GM12872 (cell line): ENCODE measurements at regions not wholly inside any gene's neighbourhood (a gene's known extent, or its start where the extent isn't known, plus 50 kb on each side); places are given as distances from the start of the nearest gene placed in this dataset.

Experiments used
- TF ChIP-seq, protein P1 (sequence below): IDR thresholded peaks from 3 replicates; pipeline ENCODE4 v1.5.1; 2011; ENCODE audit warnings: low read depth, mild to moderate bottlenecking, low read length, moderate library complexity; ENCODE audit not compliant: insufficient read depth

DNA sequence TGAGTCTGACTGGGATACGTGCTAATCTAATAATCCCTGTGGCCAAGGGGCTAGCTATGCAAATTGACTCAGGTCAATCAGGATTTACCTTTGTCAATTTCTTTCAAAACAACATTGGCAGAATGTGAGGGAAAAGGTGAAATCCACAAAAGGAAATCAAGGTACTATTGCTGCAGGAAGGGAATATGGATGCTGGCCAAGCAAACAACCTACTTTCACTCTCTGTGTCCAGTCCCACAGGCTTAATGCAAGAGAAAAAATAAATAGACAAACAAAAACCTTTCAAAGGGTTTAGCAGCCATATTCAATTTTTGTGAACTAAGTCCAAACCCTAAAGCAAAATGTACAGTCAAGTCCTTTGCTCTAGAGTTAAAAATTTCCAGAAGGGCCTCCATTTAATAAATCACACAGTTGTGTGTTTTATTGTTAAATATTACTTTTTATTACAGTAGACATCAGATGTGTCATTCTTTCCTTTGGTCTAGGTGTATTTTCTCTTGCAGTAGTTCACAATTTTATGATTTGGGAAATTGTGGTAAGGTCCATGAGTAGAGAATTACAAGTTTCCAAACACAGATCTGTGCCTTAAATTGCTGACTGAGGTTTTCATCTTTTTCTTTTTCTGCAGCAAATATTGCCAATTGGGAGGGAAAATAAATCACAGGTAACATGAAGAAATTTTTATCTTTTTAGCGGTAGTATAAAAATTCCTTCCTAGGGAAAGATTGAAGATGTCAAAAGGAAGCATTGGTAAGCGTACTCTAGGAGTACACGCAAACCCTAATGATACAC lies 309.1 kb downstream of the DMAC1 start:
- TF ChIP-seq, protein P1, sequence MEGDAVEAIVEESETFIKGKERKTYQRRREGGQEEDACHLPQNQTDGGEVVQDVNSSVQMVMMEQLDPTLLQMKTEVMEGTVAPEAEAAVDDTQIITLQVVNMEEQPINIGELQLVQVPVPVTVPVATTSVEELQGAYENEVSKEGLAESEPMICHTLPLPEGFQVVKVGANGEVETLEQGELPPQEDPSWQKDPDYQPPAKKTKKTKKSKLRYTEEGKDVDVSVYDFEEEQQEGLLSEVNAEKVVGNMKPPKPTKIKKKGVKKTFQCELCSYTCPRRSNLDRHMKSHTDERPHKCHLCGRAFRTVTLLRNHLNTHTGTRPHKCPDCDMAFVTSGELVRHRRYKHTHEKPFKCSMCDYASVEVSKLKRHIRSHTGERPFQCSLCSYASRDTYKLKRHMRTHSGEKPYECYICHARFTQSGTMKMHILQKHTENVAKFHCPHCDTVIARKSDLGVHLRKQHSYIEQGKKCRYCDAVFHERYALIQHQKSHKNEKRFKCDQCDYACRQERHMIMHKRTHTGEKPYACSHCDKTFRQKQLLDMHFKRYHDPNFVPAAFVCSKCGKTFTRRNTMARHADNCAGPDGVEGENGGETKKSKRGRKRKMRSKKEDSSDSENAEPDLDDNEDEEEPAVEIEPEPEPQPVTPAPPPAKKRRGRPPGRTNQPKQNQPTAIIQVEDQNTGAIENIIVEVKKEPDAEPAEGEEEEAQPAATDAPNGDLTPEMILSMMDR, result no peak

DNA sequence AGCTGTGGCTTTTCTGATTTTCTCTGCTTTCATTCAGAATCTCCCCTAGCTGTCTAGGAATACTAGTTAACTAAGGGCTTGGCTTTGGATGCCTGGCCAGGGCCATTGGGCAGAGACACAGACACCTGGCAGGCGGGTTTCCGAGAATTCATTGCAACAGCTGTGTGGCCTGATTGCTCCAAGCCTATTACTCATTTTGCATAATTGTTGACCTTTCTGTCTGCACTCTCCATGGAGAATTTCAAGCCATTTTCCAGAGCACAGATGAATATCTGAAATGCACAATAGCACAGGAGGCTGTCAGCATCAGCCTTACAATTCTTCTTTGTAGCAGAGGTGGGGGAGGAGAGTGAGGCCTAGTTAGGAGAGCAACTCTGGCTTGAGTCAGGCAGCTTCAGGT lies 310.5 kb downstream of the DMAC1 start:
- TF ChIP-seq, protein P1, result no peak

DNA sequence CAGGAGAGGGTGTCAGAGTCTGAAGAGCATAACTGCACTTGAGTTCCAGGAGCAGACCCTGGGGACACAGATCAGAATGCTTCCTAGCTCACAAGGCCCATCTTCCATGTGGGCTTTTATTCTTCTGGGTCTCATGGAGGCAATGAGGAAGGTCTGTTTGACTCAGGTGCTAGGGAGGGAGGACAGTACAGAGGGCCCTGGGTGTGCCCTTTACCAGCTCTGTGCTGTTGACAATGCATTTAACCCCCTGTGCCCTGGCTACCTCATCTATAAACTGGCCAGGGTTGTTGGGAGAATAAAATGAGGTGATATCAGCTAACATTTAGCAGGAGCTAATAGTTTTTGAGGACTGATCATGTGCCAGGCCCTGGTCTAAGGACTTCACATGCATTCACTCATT lies 318.0 kb downstream of the DMAC1 start:
- TF ChIP-seq, protein P1, result no peak

DNA sequence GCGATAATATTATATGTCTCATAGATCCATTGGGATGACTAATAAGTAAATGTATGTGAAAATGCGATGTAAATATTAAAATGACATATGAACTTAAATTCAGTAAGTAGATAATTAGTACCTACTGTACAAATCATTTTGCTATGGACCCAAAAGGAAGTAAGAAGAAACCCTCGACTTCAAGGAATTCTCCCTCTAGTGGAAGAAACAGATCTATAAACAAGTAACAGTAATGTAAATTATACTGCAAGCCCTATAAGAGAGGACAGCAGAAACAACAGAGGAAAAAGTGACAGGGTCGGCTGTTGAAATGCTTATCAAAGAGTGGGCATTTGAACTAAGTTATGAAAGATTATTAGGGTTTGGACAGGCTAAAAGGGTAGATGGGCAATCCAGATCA lies 320.3 kb downstream of the DMAC1 start:
- TF ChIP-seq, protein P1, result no peak

DNA sequence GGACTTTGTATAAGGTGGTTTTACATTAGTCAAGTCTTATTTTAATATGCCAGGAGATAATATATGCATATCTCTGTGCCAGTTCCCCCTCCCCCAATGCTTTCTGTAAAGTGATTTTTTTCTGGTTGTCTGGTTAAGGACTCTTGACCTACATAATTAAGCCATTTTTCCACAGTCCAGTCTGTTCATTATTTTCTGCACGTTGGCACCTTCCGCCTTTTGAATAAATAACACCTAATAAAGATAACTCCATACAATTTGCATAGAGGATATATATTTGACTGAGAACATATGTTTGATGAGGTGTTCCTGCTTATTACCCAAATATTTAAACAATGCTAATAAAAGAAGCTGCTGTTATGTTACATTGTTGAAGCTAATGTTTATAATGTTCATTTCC lies 320.9 kb downstream of the DMAC1 start:
- TF ChIP-seq, protein P1, result no peak

DNA sequence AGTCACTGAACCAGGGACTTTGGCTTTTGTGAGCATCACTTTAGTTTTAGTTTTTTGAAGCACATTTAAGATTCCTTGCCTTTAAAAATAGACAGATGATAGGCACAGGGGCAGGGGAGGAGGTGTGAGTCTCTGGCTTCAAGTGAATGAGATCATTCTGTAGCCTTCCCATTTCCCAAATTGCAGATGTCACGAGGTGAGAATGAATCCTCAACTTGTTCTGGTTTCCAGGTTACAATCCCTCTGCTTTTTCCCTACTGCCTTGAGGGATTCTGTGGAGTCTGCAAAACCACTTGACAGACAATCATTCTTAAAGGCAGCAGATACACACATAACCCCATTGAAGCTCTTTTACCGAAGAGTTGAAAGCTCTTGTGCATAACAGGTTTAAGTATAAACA lies 332.4 kb downstream of the DMAC1 start:
- TF ChIP-seq, protein P1, result no peak

DNA sequence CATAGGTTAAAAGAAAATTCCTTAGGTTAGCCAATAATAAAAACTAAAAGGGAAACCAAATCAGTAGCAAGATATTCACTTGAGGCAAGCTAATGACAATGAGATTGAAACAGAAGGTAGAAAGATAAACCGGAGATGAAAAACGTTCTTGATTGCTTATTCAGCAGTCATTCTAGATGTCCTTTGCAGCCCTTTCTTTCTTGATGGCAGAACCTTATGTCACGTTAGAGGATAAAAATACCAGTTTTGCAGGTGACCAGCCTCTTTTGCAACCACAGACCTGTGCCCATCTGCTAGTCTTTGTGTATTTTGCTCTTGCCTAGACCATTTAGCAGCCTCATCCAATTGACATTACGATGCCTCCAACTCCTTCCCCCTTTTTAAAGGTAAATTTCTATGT lies 337.8 kb downstream of the DMAC1 start:
- TF ChIP-seq, protein P1, result no peak
